Fibroblast of lung (primary cell): ENCODE measurements at regions not wholly inside any gene's neighbourhood (a gene's known extent, or its start where the extent isn't known, plus 50 kb on each side); places are given as distances from the start of the nearest gene placed in this dataset.

Experiments used
- EZH2 ChIP-seq: IDR thresholded peaks from 2 replicates; pipeline ENCODE4 v1.5.1; 2012; ENCODE audit warnings: low read length, control low read depth, mild to moderate bottlenecking; ENCODE audit errors: missing control alignments
- TF ChIP-seq, protein P1 (sequence below), 2 donors: IDR thresholded peaks in 1 of 2; conservative IDR thresholded peaks in 1 of 2; 1 replicate in 1 of 2; 2 replicates in 1 of 2; pipeline ENCODE4 v1.5.1; 2011 to 2012; ENCODE audit warnings: low read length in 2 of 2, control low read depth in 1 of 2, inconsistent platforms in 1 of 2, low read depth in 1 of 2, mild to moderate bottlenecking in 1 of 2

DNA sequence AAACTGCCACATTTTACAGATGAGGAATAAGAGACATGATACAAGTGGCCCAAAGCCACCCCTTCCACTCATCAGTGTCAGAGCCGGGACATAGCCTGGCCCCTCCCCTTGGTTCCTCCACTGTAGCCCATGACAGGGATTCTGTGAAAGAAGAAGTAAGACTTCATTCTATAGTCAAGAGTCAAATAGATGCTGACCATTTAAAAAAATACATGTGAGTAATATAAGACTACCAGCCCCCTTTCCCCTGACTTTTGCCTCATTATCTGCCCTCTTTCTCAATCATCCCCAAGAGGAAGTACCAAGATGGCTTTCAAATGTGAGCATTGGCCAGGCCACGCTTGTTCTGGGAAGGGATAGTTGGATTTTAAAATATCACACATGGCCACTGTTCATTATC lies 57.8 kb upstream of the TAB2 start:
- TF ChIP-seq, protein P1, sequence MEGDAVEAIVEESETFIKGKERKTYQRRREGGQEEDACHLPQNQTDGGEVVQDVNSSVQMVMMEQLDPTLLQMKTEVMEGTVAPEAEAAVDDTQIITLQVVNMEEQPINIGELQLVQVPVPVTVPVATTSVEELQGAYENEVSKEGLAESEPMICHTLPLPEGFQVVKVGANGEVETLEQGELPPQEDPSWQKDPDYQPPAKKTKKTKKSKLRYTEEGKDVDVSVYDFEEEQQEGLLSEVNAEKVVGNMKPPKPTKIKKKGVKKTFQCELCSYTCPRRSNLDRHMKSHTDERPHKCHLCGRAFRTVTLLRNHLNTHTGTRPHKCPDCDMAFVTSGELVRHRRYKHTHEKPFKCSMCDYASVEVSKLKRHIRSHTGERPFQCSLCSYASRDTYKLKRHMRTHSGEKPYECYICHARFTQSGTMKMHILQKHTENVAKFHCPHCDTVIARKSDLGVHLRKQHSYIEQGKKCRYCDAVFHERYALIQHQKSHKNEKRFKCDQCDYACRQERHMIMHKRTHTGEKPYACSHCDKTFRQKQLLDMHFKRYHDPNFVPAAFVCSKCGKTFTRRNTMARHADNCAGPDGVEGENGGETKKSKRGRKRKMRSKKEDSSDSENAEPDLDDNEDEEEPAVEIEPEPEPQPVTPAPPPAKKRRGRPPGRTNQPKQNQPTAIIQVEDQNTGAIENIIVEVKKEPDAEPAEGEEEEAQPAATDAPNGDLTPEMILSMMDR (conservative IDR thresholded peaks at IDR 0.05 in 1 of 2, IDR thresholded peaks at IDR 0.05 in 1 of 2; ENCODE audit: low read depth in 1 of 2, low read length in 2 of 2): no peak
- TF ChIP-seq EZH2: no peak
